IPS DF 6.9 (cell line): ENCODE measurements at regions not wholly inside any gene's neighbourhood (a gene's known extent, or its start where the extent isn't known, plus 50 kb on each side); places are given as distances from the start of the nearest gene placed in this dataset.

ENCODE experiments used
- DNase-seq: peaks from one replicate; pipeline ENCODE4 v3.0.0-alpha.2; 2013; ENCODE audit warnings: low read depth, low spot score
- H3K27ac ChIP-seq: one replicate; pipeline ENCODE4 v1.5.1; 2013; ENCODE audit warnings: low read length, control low read depth
- H3K27me3 ChIP-seq: 2 replicates; pipeline ENCODE4 v1.6.1; 2013; ENCODE audit warnings: mild to moderate bottlenecking, low read length; ENCODE audit not compliant: control insufficient read depth, insufficient read depth
- H3K36me3 ChIP-seq: 2 replicates; pipeline ENCODE4 v1.6.1; 2013; ENCODE audit warnings: low read length; ENCODE audit not compliant: control insufficient read depth, insufficient read depth
- H3K4me1 ChIP-seq: 2 replicates; pipeline ENCODE4 v1.6.1; 2013; ENCODE audit warnings: low read length; ENCODE audit not compliant: control insufficient read depth, insufficient read depth
- H3K4me3 ChIP-seq: 2 replicates; pipeline ENCODE4 v1.5.1; 2013; ENCODE audit warnings: mild to moderate bottlenecking, low read length
- H3K9me3 ChIP-seq: 2 replicates; pipeline ENCODE4 v1.6.1; 2013; ENCODE audit warnings: low read length, inconsistent platforms; ENCODE audit not compliant: control insufficient read depth, insufficient read depth
- WGBS: extraction: QIAGEN DNeasy Blood & Tissue Kit; methylation state at CpG from one replicate; pipeline ENCODE4 v1.1.7; 2013; ENCODE audit warnings: mixed read lengths, missing lambda C conversion rate; ENCODE audit not compliant: insufficient read length, insufficient coverage; 5-methylcytosine and 5-hydroxymethylcytosine counted together

DNA sequence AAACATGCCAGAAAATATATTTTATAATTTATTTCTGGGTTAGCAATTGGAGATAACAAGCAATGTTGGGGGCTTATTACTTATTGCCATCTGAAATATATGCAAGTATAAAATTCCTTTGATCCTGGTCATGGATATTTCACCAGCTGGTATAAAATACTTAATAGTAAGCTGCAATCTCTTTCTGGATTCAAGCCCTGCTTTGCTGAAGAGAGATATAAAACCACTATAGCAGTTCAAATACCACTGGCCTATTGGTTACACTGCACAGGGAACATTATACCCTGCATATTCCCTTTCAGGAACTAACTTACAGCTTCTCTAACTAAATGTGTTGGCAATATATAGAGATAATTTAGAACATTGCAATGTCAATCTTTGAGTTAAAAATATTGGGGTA, 546.2 kb upstream of the ATP2B1 start:
- H3K27me3 ChIP-seq = no peaks in the 10 kb centered on the region
- peaks cover 3% of the 10 kb centered on the region; the same call in 1 of the 2 replicates for H3K4me1 ChIP-seq
- no peaks in the 10 kb centered on the region for H3K36me3 ChIP-seq
- no peaks in the 10 kb centered on the region for H3K9me3 ChIP-seq
- no peak for DNase-seq
- no peak overlapping the region for H3K27ac ChIP-seq
- H3K4me3 ChIP-seq = no peak overlapping the region

DNA sequence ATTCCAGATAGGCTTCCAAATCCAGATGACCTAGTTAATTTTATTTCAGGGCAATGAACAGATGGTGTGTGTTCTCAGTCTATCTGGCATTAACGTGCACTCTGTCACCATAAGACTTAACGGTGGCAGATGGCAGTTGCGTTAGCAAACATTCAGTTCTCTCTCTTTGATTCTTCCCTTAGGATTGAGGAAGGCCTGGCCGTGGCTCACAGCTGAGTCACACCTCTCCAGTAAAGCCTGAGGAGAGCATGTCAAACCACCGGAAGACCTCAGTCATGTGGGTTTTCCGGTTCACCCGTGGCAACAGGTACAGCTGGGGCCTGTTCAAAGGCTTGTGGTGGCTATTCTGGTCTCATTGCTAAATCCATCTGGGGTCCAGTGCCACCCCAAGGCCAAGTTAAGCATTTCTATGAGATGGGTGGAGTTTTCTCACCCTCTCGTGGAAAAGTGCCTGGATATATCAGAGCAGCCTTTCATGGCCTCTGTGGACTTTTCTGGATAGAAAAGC, 545.1 kb upstream of the ATP2B1 start:
- Histone ChIP-seq H3K27me3 (no peaks in the 10 kb centered on the region), H3K9me3 (no peaks in the 10 kb centered on the region), H3K36me3 (no peaks in the 10 kb centered on the region), H3K4me3 (no peak overlapping the region), H3K27ac (no peak overlapping the region), H3K4me1 (peaks cover 3% of the 10 kb centered on the region; the same call in 1 of the 2 replicates)
- WGBS = no CpG with 5 or more reads among the region's 8 CpGs
- DNase-seq = no peak

DNA sequence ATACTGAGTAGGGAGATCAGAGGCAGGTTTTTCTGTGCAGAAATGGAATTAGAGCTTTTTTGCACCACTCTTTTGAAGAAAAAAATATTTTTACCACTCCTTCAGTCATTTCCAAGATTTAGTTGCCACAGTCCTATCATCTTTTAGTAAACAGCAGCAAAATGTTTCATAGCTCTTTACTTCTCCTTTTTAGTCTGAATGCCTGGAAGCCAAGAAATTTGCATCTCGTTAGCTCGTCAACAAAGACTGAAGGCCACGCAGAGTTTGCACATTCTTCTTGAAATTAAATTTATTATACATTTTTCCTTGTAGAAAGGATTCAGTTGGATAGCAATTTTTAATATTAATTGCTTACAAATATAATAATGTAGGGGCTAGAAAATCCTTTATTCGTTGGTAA, 544.5 kb upstream of the ATP2B1 start:
- DNase-seq = no peak
- no CpG with 5 or more reads among the region's 4 CpGs for WGBS
- H3K36me3 ChIP-seq = no peaks in the 10 kb centered on the region
- no peaks in the 10 kb centered on the region for H3K9me3 ChIP-seq
- peaks cover 3% of the 10 kb centered on the region; the same call in 1 of the 2 replicates for H3K4me1 ChIP-seq
- no peaks in the 10 kb centered on the region for H3K27me3 ChIP-seq
- no peak overlapping the region for H3K4me3 ChIP-seq
- H3K27ac ChIP-seq = no peak overlapping the region

DNA sequence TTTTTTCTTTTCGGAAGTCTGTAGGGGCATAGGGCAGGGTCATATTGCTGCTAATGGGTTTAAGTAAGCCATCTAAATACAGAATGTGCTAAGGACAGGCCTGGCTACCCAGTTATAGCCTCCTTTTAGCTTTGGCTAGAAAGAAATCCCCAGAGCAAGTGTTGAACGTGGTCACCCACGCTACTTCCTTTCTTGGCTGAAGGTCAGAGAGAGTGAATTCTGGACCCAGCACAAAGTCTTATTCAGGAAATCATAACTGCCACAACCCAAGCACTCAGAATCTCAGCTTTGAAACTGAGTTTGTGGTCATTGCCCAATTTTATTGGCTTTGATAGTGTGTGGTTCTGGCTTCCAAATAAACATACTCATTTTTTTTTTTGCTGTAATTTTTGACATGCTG, 542.1 kb upstream of the ATP2B1 start:
- Histone ChIP-seq H3K36me3 (no peaks in the 10 kb centered on the region), H3K27ac (no peak overlapping the region), H3K4me3 (no peak overlapping the region), H3K9me3 (no peaks in the 10 kb centered on the region), H3K4me1 (peaks cover 3% of the 10 kb centered on the region; the same call in 1 of the 2 replicates), H3K27me3 (no peaks in the 10 kb centered on the region)
- DNase-seq = no peak
- no CpG with 5 or more reads among the region's 3 CpGs for WGBS

DNA sequence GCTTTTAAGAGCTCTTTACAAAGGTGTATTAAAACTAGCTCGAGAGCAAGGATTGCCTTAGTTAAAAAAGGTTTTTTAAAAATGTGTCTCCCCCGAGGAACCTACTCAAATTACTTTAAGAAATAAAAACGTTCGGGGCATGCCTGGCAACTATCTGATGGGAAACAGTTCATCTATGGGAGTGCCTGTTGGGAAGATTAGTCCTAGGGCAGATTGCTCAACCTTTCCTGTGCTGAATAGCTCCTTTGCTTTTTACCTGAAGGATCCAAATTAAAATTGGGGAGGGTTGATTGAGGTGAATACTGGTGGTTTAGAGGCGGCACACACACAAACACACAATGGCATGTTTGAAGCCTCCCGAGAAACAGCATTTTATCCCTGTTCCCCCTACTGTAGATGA, 541.4 kb upstream of the ATP2B1 start:
- no peak for DNase-seq
- no CpG with 5 or more reads among the region's 6 CpGs for WGBS
- Histone ChIP-seq H3K27me3 (no peaks in the 10 kb centered on the region), H3K27ac (no peak overlapping the region), H3K9me3 (no peaks in the 10 kb centered on the region), H3K36me3 (no peaks in the 10 kb centered on the region), H3K4me3 (no peak overlapping the region), H3K4me1 (peaks cover 3% of the 10 kb centered on the region; the same call in 1 of the 2 replicates)

DNA sequence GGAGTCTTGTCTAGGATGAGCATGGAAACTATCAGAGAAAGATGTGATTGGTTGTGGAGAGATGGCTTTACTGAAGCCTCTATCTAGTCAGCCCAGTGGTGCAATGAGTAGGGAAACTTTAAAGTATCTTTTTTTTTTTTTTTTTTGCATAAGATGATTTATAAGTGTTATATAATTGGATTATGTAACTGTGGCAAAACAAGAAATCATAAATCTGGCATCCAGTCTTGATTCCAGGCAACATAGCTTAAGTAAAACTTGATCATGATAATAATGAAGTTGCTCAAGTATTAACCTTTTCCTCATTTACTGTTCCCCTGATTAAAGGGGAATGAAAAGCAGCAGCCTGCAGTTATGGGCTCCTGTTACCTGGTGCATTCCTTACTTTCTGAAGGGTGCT, 538.0 kb upstream of the ATP2B1 start:
- DNase-seq = no peak
- Histone ChIP-seq H3K9me3 (no peaks in the 10 kb centered on the region), H3K4me3 (no peak overlapping the region), H3K4me1 (no peaks in the 10 kb centered on the region), H3K36me3 (no peaks in the 10 kb centered on the region), H3K27ac (no peak overlapping the region), H3K27me3 (no peaks in the 10 kb centered on the region)

DNA sequence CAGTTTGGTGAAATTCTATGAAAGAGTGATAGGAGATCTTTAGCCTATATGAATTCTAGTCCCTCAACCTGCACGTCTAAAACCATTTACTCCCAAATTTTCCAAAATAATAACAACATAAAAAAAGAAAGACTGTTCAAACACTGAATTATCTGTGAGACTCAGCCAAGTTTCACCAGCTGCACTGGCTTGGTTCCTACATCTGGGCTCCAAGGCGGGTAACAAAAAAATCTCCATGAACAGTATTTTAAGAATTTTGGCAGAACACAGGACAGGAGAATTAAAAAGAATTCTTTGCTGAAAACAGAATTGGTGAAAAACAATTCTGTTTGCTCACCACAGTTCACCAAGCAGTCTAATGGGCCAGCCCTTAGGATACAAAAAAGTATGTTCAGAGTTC, 536.8 kb upstream of the ATP2B1 start:
- Histone ChIP-seq H3K36me3 (no peaks in the 10 kb centered on the region), H3K4me1 (no peaks in the 10 kb centered on the region), H3K4me3 (no peak overlapping the region), H3K27ac (no peak overlapping the region), H3K27me3 (no peaks in the 10 kb centered on the region), H3K9me3 (no peaks in the 10 kb centered on the region)
- DNase-seq = no peak
- no CpG with 5 or more reads among the region's 2 CpGs for WGBS

DNA sequence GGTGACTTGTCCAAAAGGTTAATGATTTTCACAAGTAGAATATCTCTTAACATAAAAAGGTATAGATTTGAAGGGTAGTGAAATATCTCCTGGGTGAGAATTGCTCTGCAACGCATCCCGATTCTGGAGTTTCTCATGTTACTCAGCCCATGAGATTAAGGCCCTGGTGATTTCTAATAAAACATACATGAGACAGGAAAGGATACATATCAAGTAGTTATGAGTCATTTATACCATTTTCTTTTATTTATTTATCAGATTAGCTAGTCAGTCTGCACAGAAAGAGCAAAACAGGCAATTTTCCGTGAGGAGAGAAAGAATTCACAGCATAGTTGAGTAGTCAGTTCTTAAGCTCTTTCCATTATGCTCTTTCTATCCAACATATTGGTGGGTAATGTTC, 535.6 kb upstream of the ATP2B1 start:
- no peak for DNase-seq
- H3K4me1 ChIP-seq = no peaks in the 10 kb centered on the region
- H3K27me3 ChIP-seq = no peaks in the 10 kb centered on the region
- H3K36me3 ChIP-seq = no peaks in the 10 kb centered on the region
- no peaks in the 10 kb centered on the region for H3K9me3 ChIP-seq
- no CpG with 5 or more reads among the region's 3 CpGs for WGBS
- no peak overlapping the region for H3K4me3 ChIP-seq
- no peak overlapping the region for H3K27ac ChIP-seq

DNA sequence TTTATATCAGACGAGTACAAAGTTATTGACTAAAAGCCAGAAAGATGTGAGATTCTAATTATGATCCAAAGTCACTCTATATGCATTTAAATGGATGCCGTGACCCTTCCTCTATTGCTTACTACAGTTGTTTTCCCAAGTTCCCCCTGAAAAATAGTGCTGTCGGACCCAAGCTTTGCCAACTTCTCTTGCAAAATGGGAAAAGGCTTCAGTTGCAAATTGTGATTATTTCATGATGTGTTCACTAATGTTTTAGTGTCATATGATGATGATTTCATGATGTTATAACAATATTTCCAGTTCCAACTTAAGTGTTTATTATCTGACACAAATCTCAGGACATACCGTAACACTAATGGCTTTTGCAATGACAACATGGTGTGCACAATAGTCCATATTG, 534.6 kb upstream of the ATP2B1 start:
- Histone ChIP-seq H3K9me3 (no peaks in the 10 kb centered on the region), H3K36me3 (no peaks in the 10 kb centered on the region), H3K4me1 (no peaks in the 10 kb centered on the region), H3K4me3 (no peak overlapping the region), H3K27ac (no peak overlapping the region), H3K27me3 (no peaks in the 10 kb centered on the region)
- no peak for DNase-seq
- no CpG with 5 or more reads among the region's 4 CpGs for WGBS

DNA sequence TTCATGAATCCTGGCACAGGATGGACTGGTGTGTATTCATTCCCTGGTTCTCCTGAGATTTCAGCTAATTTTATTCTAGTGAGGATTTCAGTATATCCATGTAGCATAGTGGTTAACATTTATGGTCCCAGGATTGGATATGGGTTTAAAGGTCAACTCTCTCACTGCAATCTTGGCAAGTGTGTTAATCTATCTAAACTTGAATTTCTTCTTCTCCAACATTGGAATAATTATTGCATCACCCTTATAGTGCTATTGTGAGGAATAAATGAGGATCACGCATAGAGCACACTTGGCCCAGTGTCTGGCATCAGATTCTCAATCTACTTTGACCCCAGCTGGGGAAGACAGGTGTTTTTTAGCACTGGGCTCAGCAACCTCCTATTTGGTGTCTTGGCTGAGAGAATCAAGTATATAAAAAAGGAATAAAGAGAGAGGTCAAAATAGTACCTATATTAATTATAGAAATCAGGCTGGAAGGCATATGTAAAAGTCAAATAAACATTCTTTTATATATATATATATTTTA, 531.2 kb upstream of the ATP2B1 start:
- H3K9me3 ChIP-seq = no peaks in the 10 kb centered on the region
- no peaks in the 10 kb centered on the region for H3K36me3 ChIP-seq
- no peaks in the 10 kb centered on the region for H3K4me1 ChIP-seq
- DNase-seq = no peak
- H3K27me3 ChIP-seq = no peaks in the 10 kb centered on the region
- H3K4me3 ChIP-seq = no peak overlapping the region
- no peak overlapping the region for H3K27ac ChIP-seq
- no CpG with 5 or more reads among the region's 1 CpG for WGBS

DNA sequence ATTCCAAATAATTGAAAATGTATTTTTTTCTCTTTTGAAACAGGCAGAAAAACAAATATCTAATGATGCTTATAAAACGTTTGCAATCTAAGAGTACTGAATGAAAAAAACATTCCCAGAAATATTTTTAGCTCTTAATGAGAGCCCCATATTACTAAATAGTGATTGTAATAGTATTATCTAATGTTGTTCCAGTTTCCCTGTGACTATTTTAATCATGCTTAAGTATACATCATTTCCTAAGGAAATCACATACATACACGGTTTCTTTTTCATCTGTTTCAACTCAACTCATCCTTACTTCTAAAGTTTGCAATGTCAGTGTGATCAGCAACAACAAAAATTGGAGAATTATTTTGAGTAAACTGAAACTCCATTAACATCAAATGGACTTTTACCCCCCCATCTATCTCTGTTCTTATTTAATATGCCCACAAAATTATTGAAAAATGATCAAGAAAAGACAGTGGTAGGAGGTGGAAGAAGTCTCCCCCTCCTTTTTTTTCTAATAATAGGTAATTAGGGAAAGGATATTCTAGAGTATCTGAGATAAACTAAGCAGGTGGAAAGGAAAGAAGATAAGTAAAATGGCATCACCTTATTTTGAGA, 530.1 kb upstream of the ATP2B1 start:
- DNase-seq = no peak
- no peaks in the 10 kb centered on the region for H3K36me3 ChIP-seq
- no peak overlapping the region for H3K4me3 ChIP-seq
- H3K4me1 ChIP-seq = no peaks in the 10 kb centered on the region
- no CpG with 5 or more reads among the region's 2 CpGs for WGBS
- H3K27ac ChIP-seq = no peak overlapping the region
- H3K27me3 ChIP-seq = no peaks in the 10 kb centered on the region
- H3K9me3 ChIP-seq = no peaks in the 10 kb centered on the region
